ENCODE measurements at regions not wholly inside any gene's neighbourhood (a gene's known extent, or its start where the extent isn't known, plus 50 kb on each side); places are given as distances from the start of the nearest gene placed in this dataset.
"Not testable (repeated sequence)": the region's sequence is repeated elsewhere in the genome, so short reads cannot be mapped to it uniquely, and the experiment has no call there.

DNA sequence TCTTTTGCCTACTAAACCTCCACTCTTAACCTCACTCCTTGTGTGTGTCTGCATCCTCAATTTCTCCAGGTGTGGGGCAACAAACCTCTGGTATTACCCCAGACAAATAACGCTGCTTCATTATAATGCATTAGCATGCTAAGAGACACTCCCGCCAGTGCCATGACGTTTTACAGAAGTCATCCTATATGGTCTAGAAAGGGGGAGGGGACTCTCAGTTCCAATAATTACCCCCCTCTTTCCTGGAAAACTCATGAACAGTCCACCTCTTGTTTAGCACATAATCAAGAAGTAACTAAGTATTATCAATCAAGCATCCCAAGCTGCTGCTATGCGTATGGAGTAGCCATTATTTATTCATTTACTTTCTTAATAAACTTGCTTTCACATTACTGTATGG lies 364.5 kb downstream of the TYW1 start:
- no peak for DNase-seq

DNA sequence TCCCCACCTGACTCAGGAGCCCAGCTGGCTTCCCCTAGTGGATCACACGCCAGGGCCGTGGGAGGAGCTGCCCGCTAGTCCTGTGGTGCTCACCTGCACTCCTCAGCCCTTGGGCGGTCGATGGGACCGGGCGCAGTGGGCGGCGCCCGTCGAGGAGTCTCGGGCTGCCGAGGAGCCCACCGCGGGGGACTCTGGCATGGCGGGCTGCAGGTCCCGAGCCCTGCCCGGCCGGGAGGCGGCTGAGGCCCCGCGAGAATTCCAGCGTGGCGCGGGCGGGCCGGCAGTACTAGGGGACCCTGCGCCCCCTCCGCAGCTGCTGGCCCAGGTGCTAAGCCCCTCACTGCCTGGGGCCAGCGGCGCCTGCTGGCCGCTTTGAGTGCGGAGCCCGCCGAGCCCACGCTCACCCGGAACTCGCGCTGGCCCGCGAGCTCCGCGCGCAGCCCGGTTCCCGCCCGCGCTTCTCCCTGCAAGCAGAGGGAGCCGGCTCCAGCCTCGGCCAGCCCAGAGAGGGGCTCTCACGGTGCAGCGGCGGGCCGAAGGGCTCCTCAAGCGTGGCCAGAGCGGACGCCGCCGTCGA lies 367.9 kb downstream of the TYW1 start:
- DNase-seq: no peak

DNA sequence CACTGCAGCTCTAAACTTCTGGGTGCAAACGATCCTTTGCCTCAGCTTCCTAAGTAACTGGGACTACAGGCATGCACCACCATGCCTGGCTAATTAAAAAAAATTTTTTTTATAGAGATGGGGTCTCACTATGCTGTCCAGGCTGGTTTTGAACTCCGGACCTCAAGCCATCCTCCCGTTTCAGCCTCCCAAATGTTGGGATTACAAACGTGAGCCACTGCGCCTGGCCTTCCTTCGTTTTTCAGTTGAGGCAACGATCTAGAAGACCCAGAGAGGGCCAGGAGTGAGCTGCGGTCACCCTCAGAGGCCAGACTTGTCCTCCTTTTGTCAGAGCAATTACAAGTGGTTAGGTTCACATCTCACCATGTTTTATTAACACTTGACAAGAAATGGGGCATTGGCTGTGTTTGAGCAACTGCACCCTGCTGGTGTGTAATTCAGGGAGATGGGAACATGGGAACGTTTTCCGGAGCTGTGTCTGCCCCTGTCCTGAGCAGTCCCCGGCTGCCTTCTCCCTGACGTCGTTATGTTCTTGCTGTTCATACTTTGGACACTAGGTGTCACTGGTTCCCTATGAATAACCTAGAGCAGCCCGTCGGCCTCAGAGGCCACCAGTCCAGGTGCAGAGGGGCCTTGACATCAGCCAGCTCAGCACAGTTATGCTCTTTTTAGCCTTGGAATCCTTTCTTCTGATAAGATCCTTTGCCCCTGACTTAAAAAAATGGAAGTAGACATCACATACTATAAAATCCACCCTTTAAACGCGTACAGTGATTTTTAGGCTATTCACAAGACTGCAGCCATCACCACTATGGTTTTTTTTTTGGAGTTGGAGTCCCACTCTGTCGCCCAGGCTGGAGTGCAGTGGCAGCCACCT lies 375.0 kb downstream of the TYW1 start:
- DNase-seq: peak; percentile 80

DNA sequence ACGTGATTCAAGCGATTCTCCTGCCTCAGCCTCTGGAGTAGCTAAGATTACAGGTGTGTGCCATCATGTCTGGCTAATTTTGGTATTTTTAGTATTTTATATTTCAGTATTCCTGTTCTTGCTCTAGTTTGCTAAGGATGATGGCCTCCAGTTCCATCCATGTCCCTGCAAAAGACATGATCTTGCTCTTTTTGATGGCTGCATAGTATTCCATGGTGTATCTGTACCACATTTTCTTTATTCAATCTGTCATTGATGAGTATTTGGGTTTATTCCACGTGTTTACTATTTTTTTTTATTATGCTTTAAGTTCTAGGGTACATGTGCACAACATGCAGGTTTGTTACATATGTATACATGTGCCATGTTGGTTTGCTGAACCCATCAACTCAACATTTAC lies 376.8 kb downstream of the TYW1 start:
- DNase-seq: not testable (repeated sequence)

DNA sequence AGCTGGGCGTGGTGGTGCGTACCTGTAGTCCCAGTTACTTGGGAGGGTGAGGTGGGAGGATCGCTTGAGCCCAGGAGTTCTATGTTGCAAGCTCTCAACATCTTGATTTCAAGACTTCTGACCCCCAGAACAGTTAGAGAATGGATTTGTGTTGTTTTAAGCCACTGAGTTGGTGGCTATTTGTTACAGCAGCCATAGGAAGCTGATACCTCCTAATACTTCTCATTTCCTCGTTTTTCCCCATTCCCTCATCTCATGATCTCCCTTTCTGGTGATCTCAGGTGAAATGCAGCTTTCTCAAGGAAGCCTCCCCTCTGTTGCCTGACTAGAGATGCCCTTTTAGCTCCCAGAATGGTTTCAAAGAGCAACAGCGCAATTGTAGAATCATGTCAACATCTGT lies 378.8 kb downstream of the TYW1 start:
- DNase-seq: no peak

DNA sequence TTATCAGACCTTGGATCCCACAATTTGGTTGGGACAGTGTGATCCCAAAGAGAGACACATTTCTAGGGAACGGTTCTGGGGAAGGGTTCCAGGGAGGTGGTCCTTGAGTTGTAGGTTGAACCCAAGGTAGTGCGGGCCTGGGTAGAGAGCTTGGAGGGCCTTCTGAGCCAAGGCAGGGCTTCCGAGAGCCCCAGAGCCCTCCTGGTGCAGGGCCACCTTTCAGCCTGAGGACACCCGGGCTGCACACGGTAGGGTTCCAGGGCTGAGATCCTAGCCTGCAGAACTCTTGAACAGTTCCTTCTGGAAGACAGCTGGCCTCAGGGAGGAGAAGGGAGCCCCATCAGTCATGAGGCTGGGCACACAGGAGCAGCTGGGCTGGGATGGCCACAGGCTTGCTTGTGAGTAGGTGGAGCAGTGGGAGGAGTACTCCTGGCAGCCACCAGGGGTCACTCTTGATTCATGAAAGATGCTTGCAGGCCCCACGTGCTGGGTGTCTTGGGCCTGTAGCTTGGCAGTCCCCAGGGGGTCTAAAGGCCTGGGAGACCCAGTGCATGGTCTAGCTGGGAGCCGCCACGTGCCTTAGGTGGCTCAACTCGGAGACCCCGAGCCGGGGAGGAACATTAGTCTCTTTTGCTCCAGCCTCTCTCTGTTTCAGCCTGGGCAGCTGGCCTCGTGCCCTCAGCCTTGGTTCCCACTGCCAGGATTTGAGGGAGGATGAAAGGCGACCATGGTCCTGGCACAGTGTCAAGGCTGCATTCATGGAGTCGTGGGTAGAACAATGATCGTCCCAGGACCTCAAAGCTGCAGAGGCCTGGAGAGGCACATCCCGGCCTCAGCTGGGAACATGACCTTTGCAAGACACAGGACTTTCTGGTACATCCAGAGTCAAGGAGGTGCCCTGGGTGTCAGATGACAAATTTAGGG lies 381.6 kb downstream of the TYW1 start:
- DNase-seq: peak; percentile 71

DNA sequence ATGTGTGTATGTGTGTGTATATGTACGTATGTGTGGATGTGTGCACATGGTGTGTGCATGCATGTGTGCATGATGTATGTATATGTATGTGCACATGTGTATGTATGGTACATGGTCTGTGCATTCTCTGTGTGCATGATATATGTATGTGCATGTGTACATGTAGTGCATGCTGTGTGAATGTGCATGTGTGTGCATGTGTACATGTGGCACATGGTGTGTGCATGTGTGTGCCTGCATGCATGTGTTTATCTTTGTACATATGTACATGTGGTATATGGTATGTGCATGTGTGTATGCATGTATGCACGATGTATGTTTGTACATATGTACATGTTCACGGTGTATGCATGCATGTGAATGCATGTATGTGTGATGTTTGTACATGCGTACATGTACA lies 383.7 kb downstream of the TYW1 start:
- DNase-seq: no peak

DNA sequence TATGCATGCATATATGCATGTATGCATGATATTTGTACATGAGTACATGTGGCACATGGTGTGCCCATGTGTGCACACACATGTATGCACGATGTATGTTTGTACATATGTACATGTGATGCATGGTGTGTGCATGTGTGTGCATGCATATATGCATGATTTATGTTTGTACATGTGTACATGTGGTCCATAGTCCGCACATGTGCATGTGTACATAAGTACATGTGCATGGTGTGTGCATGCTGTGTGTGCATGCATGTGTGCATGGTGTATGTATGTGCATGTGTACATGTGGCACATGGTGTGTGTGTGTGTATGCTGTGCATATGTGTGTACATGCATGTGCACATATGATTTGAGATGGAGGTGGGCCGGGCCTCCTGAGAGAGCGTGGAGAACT lies 384.2 kb downstream of the TYW1 start:
- DNase-seq: no peak

DNA sequence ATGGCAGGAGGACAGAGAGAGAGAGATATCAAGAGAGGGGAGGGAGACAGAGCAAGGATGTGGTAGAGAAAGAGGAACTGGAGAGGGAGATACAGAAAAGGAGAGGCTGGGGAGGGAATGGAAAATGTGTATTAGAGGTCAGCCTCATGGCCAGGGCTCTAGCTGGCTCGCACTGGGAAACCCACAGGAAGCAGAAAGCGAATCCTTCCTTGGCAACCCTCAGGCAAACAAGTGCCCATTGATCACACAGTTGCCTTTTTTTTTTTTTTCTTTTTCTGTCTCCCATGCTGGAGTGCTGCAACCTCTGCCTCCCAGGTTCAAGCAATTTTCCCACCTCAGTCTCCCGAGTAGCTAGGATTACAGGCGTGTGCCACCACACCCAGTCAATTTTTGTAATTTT lies 391.2 kb downstream of the TYW1 start:
- no peak for DNase-seq

DNA sequence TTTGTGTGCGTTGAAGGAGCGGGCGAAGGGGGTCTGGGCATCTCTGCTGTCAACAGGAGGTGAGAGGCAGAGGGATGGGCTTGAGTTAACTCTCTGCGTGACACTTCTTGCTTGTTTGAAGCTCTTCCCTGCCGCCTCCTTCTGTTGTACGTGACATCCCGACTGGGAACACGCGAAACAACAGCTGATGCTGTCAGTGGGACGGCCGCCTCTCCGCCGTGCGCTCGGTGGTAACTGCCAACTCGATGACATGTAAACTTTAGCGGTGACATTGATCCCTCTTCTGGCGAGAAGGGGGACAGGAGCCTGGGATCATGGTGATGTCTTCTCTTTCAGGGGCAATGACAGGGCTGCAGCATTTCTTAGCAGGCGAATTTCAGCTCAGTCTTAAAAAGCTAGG lies 394.5 kb downstream of the TYW1 start:
- DNase-seq: no peak

DNA sequence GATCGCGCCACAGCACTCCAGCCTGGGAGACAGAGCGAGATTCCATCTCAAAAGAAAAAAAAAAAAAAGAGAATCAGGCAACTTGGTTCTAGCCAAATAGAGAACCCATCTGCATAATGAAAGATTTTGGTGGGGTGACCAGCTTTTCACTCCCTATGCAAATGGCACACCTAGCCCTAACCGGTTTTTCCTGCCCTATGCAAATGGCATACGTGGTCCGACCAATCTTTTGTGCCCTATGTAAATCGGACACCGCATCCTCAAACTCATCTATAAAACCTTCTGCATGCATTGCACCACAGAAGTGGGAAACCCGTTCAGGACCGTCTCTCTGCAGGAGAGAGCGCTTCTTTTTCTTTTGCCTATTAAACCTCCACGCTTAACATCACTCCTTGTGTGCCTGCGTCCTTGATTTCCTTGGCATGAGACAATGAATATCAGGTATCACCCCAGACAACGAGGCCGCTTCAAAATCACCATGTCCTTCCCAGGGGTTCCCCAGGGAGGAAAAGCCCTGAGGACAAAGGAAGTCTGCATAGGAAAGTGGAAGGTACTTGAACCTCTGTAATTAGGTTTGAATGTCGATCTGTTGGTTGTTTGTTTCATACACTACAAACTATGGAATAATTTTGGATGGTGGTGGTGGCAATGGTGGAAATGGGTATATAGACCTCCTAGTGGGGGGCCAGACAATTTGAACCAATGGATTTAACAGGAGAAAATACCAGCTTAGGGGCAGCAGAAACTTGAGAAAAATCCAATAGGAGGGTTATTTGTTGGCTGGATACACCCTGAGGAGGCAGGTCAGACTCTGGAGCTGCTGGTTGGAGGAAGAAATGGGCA lies 396.2 kb downstream of the TYW1 start:
- DNase-seq: no peak

DNA sequence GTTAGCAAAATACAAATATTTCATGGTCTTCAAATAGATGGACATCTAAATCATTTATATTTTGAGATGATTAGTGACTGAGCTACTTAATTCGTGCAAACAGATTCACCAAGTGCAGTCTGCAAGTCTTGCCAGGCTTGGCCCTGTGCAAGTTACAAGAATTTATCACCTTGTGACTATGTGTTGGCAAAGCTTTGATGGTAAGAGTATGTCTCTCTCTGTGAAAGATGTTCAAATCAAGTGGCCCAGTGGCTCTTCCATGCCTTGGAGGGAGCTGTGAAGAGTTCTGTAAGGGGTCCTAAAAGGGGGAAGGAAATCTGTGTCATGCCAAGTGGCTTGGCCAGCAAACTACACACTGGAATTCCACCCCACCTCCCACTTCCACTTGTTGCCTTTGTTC lies 397.3 kb downstream of the TYW1 start:
- no peak for DNase-seq

DNA sequence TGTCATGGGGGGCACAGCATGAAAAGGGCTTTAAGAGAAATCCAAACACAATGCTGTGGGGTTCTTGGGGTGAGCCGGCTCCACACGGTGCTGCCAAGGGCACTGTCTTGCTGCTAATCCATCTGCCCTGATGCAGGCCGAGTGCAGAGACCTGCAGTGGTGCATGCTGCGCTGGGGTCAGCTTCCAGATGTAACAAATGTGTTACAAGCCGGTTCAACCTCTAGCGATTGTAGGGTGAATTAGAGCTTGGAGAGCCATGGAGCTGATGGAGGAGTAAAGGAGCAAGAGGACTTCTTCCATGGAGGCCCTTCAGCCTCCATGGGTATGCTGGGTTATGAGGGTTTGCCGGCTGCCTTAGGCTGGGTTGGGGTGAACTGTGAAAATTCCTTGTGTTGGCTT lies 402.3 kb downstream of the TYW1 start:
- DNase-seq: no peak

DNA sequence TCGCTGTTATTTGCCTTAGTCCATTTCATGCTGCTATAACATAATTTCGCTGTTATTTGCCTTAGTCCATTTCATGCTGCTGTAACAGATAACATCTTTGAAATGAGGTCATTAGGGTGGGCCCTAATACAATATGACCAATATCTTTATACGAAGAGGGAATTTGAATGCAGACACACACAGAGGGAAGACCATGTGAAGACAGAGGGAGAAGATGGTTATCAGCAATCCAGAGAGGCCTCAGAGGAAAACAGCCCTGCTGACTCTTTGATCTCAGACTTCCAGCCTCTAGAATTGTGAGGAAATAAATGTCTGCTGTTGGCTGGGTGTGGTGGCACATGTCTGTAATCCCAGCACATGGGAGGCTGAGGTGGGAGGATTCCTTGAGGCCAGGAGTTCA lies 404.9 kb downstream of the TYW1 start:
- DNase-seq: no peak

DNA sequence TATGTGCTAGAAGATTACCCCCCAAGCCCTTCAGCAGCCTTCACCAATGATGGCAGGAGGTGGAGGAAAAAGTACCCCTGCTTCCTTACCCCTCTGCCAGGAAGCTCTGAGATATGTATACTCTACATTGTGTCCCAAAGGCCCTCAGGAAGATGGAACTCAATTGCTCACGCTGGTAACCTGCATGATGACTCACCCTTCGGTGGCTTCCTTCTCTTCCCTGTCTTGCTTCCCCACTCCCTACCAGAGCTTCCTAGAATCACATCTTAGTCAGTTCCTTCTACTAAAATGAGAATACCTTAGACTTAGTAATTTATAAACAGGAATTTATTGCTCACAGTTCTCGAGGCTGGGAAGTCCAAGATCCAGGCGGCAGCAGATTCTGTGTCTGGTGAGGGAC lies 405.6 kb downstream of the TYW1 start:
- no peak for DNase-seq

DNA sequence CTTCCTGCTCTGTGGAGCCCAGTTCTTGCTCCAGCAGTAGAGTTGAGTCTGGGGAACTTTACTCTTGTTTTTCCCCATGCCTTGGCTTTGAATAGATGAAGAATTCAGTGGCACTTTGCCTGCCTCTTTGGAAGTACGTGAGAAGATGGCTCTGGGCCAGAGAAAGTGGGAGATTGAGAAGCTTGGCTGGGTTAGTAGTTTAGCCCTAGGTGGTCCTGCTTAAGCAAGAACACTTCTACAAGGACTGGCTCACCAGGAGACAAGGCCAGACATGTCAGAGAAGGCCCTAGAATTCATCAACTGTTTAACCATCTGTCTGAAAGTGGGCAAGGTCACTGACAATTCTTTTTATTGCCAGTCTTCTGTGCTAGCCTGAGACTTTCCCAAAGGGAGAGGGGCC lies 410.3 kb downstream of the TYW1 start:
- DNase-seq: no peak

DNA sequence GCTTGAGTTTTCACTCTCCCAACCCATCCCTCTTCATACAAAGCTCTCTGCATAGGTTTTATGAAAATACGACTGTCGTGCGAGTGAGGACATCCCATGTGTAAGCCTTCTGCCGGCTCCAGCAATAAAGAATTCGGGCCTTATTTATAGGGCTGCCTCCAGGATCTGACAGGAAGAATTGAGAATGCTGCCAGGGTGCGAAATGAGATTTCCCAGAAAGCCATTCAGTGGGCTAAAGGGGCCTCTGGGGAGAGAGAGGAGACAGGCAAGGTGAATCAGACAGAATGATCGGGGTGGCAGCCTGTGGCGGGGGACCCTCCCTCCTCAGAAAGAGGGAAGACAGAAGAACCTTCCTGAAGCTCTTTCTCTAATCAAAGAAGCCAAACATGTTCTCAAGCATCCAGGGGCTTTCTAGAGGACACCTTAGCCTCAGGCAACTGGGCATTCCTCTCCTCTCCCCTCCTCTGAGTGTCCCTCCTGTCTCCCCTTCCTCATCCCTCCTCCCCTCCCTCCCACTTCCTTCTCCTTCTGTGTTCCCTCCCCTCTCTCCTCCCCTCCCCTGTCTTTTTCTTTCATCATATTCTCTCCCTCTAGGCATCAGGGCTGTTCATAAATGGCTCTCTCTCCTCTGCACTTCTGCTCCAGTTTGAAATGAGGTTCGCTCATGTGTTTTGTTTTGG lies 410.9 kb downstream of the TYW1 start:
- no peak for DNase-seq

DNA sequence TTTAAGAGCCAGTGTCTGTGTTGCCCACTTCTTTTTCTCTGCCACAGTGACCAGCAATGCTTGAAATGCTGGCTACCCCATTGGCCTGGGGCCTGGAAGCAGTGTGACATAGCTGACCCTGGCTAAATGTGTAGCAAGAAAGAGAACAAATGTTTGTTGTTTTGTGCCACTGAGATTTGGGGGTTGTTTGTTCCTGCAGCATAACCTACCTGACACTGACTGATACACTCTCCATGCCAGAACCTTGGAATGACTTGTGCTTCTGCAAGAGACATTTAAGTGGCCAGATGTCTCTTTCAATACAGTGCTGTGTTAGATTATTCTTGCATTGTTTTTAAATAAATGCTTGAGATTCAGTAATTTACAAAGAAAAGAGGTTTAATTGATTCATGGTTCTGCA lies 411.5 kb downstream of the TYW1 start:
- DNase-seq: no peak

DNA sequence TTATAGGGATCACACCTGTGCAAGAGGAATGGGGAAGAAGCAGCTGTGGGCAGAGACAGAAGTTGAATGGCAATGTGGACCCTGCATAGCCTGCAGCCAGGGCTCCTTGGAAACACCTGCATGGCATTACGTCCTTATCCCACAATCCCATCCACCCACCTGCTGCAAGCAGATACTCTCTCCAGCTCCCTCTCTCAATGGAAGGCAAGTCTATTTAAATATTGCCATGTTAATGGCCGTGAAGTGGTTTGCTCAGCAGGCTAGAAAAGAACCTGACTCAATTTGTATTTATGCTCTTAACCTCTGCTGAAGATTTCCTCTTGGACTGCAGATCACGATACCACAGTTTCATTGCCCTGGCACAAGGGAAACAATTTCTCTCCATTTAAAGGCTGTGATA lies 417.0 kb downstream of the TYW1 start:
- no peak for DNase-seq

DNA sequence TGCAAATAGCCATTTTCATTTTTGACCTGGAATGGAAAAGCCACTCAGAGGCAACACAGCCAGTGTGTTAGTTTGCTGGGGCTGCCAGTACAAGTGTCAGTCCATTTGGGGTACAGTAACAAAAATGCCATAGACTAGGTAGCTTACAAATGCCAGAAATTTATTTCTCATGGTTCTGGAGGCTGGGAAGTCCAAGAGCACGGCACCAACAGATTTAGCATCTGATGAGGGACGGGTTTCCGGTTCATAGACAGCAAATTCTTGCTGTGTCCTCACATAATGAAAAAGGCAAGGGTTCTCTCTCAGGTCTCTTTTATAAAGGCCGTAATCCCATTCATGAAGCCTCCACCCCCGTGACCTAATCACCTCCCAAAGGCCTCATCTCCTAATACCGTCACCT lies 418.2 kb downstream of the TYW1 start:
- no peak for DNase-seq

DNA sequence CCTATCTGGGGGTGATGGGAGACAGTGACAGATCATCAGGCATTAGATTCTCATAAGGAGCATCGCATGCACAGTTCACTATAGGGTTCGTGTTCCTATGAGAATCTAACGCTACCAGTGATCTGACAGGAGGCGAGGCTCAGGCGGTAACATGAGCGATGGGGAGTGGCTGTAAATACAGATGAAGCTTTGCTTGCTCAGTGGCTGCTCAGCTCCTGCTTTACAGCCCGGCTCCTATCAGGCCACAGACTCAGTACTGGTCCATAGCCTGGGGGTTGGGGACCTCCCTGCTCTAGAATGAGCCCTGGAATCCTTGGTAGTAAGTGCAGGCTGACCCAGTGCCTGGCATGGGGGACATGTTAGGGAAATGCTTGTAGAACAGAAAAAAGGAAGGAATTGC lies 426.0 kb downstream of the TYW1 start:
- DNase-seq: no peak

DNA sequence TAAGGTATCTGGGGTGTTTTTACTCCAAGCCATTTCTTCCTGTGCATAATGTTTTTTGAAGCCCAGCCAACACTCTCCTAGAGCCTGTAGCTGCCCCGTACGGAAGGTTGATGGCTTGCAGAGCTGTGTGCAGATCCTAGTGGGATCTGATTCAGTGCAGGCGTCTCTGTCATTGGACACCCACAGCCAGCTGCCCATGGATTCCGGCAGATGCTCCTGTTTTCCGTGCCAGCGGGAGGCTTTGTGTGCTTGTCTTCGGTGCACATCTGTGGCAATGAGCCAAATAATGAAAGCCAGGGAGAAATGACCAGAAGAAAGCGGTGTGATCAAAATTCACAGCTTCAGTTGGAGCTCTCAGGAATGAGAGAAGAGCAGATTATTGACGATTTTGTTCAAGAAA lies 426.4 kb downstream of the TYW1 start:
- DNase-seq: no peak
